NB4 (cell line): ENCODE measurements at regions not wholly inside any gene's neighbourhood (a gene's known extent, or its start where the extent isn't known, plus 50 kb on each side); places are given as distances from the start of the nearest gene placed in this dataset.

Source experiments
- DNase-seq: peaks from one replicate; pipeline ENCODE4 v3.0.0; 2010; ENCODE audit warnings: low read depth
- H3K4me3 ChIP-seq: one replicate; pipeline ENCODE4 v1.5.1; 2011; ENCODE audit warnings: mild to moderate bottlenecking, low read depth, low read length, moderate library complexity
- MYC ChIP-seq: IDR thresholded peaks from 2 replicates; pipeline ENCODE4 v1.6.1; 2011; ENCODE audit warnings: low read depth, low read length
- POLR2A ChIP-seq: IDR thresholded peaks from 2 replicates; pipeline ENCODE4 v1.6.1; 2011; ENCODE audit warnings: mild to moderate bottlenecking; ENCODE audit not compliant: insufficient read length; ENCODE audit errors: extremely low read depth
- TF ChIP-seq, protein P1 (sequence below): IDR thresholded peaks from 2 replicates; pipeline ENCODE4 v1.6.1; 2011; ENCODE audit warnings: low read depth, low read length
- TF ChIP-seq, protein P2 (sequence below): IDR thresholded peaks from one replicate; pipeline ENCODE4 v1.5.1; 2012; ENCODE audit warnings: low read depth, low read length

- TF ChIP-seq, protein P1, sequence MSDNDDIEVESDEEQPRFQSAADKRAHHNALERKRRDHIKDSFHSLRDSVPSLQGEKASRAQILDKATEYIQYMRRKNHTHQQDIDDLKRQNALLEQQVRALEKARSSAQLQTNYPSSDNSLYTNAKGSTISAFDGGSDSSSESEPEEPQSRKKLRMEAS, result no peak
- TF ChIP-seq MYC (no peak), POLR2A (no peak)
- TF ChIP-seq, protein P2, sequence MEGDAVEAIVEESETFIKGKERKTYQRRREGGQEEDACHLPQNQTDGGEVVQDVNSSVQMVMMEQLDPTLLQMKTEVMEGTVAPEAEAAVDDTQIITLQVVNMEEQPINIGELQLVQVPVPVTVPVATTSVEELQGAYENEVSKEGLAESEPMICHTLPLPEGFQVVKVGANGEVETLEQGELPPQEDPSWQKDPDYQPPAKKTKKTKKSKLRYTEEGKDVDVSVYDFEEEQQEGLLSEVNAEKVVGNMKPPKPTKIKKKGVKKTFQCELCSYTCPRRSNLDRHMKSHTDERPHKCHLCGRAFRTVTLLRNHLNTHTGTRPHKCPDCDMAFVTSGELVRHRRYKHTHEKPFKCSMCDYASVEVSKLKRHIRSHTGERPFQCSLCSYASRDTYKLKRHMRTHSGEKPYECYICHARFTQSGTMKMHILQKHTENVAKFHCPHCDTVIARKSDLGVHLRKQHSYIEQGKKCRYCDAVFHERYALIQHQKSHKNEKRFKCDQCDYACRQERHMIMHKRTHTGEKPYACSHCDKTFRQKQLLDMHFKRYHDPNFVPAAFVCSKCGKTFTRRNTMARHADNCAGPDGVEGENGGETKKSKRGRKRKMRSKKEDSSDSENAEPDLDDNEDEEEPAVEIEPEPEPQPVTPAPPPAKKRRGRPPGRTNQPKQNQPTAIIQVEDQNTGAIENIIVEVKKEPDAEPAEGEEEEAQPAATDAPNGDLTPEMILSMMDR, result no peak
- DNase-seq, result no peak
- no peak overlapping the region for H3K4me3 ChIP-seq
Measured at GRCh38 chr7:27344471-27344870, 101.9 kb downstream of the EVX1 start.

- TF ChIP-seq, protein P2, result no peak
- TF ChIP-seq POLR2A (no peak), MYC (no peak)
- TF ChIP-seq, protein P1, result no peak
- no peak overlapping the region for H3K4me3 ChIP-seq
- no peak for DNase-seq
Measured at GRCh38 chr7:27345164-27345887, 102.7 kb downstream of the EVX1 start.

- TF ChIP-seq MYC, result no peak
- TF ChIP-seq, protein P1, result no peak
- TF ChIP-seq, protein P2, result no peak
- TF ChIP-seq POLR2A, result no peak
- H3K4me3 ChIP-seq, result no peak overlapping the region
- DNase-seq, result no peak
Measured at GRCh38 chr7:27345997-27346396, 103.4 kb downstream of the EVX1 start.

GRCh38 chr7:27346531-27347275 is 104.1 kb downstream of the EVX1 start:
- DNase-seq, result no peak
- no peak overlapping the region for H3K4me3 ChIP-seq
- TF ChIP-seq MYC (no peak), POLR2A (no peak)
- TF ChIP-seq, protein P1, result no peak
- TF ChIP-seq, protein P2, result no peak

- TF ChIP-seq POLR2A (no peak), MYC (no peak)
- TF ChIP-seq, protein P2, result no peak
- TF ChIP-seq, protein P1, result no peak
- no peak for DNase-seq
- no peak overlapping the region for H3K4me3 ChIP-seq
Measured at GRCh38 chr7:27347276-27347640, 104.7 kb downstream of the EVX1 start.
